Amniotic stem cell (primary cell): ENCODE measurements at regions not wholly inside any gene's neighbourhood (a gene's known extent, or its start where the extent isn't known, plus 50 kb on each side); places are given as distances from the start of the nearest gene placed in this dataset.

Experiments
- DNase-seq: peaks from one replicate; lab custom pipeline; 2025; lab: John Stamatoyannopoulos, UW

GRCh38 chr1:29838738-29839320 lies 602.5 kb downstream of the PTPRU start:
- DNase-seq, result no peak

DNA sequence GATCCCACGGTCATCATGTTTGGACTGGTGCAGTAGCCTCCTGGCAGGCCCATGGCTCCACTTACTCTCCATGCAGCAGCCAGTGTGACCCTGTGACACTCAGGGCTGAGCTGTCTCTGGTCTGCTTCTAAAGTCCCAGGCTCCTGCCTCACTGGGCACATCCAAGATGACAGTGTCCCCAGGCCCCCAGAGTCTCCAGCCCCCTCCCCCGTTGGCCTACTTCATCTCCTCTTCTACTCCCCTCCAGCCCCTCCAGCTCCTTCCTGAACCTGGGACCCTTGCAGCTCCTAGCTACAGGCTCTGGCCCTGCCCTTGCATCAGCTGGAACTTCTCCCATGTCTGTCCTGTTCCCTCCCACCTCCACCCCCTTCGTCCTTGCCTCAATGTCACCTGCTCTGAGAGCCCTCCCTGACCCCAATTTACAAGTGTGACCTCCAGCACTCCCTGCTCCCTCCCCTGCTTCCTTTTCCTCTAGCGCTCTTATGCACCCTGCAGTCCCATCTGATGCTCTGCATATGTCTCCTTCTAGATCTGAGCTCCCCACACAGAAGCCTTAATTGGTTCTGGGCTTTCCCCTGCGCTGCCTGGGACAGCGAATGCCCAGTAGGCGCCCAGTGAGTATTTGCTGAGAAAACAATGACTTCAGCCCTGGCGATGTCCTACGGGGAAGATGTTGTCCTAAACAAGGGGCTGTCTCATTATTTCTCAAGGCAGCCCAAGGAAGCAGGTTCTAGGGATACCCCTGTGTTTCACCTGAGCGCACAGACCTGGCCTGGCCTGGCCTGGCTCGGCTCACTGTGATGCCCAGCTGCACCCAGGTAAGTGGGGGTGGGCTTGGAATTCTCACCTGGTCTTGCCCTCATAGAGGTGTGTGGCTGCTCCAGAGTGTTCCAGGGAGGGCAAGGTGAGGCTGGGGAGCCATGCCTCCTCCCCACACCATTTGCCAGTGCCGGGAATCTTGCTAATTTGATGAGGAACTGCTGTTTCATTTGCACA lies 600.6 kb downstream of the PTPRU start:
- no peak for DNase-seq

GRCh38 chr1:29835874-29836273 lies 599.6 kb downstream of the PTPRU start:
- DNase-seq, result no peak

- DNase-seq, result no peak
Observed at GRCh38 chr1:29835406-29835805, 599.1 kb downstream of the PTPRU start.

GRCh38 chr1:29833581-29833980 lies 597.3 kb downstream of the PTPRU start:
- no peak for DNase-seq

DNA sequence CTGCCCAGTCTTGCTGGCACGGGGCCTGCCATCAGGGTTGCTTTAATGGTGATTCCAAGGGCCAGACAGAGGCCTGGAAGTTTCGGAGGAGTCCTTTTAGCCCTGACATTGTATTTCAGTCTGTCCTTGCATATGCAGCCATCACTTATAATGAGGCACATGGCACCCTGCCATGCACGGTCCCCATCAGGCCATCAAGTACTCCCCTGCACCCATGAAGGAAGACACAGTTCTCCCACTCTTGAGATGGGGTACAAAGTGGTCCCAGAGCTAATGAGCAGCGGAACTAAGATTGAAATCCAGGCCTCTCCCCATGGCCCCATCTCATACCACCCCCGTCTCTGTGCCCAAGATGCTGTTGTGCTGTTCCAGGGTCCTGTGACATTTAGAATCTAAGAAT lies 596.6 kb downstream of the PTPRU start:
- no peak for DNase-seq

DNA sequence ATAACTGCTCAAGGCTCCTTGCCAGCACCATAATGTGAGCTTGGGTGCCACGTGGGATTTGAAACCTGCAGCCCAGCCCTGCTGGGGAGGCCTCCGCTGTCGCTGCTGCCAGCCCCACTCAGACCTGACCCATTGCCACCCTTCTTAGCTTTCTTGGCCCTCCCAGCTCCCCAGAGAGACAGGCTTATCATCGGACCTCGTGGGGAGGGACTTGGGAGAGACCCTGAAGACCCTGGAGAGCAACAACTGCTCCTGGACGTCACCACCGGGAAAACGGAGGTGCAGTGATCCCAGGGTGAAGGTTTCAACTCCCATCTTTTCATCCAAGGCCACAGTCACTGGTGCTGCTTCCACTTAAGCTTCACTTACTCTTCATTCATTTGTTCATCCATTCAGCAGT lies 596.1 kb downstream of the PTPRU start:
- no peak for DNase-seq

GRCh38 chr1:29831500-29832117 lies 595.3 kb downstream of the PTPRU start:
- DNase-seq, result no peak

- no peak for DNase-seq
Observed at GRCh38 chr1:29830916-29831315, 594.6 kb downstream of the PTPRU start.

- no peak for DNase-seq
Observed at GRCh38 chr1:29830383-29830782, 594.1 kb downstream of the PTPRU start.

GRCh38 chr1:29829448-29830344 lies 593.4 kb downstream of the PTPRU start:
- DNase-seq, result no peak

GRCh38 chr1:29828526-29829447 lies 592.5 kb downstream of the PTPRU start:
- DNase-seq, result no peak

DNA sequence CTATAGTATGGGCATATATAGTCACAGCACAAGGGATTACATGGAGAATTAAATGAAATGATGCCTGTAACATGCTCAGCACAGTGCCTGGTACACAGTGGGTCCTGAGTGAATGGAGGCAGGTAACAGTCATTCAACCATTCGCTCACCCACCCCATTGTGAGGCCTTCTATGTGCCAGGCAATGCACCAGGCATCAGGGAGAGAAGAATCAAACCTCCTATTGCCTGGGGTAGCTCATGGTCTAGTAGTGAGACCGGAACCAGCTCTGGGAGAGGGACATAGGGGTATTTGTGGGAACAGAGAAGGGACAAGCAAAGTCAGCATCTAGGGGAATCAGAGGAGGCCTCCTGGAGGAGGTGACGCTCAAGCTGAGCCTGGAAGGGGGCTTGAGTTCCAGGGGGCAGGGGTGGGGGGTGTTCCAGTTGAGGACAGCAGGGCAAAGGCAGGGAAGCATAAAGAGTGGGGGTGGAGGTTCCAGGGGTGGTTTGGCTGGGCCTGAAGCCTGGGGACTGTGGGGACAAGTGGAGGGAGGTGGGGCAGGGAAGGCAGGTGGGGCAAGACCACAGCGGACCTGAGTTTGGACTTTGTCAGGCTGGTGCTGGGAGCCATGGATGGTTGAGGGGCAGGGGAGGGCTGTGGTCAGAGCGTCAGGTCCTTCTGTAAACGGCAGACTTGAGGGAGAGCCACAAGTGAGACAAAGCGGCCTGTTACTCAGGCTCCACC lies 591.6 kb downstream of the PTPRU start:
- DNase-seq, result no peak

GRCh38 chr1:29827237-29827750 lies 591.0 kb downstream of the PTPRU start:
- DNase-seq, result no peak

DNA sequence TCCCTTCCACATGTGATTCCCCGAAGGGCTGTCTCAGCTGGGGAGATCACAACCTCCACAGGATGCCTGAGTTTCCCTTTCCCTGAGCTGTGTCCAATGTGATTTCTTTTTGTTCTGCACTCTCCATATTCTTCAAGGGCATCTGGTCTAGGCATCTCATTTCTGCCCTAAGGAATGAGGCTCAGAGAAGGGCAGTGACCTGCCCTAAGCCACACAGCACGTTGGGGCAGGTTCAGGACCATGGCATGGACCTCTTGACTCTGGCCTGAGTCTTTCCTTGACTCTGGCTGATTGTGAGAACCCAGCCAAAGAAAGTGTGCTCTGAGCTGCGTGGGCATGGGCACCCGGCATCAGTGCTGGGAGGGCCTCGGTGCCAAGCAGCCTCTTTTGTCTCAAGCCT lies 590.3 kb downstream of the PTPRU start:
- DNase-seq, result no peak

DNA sequence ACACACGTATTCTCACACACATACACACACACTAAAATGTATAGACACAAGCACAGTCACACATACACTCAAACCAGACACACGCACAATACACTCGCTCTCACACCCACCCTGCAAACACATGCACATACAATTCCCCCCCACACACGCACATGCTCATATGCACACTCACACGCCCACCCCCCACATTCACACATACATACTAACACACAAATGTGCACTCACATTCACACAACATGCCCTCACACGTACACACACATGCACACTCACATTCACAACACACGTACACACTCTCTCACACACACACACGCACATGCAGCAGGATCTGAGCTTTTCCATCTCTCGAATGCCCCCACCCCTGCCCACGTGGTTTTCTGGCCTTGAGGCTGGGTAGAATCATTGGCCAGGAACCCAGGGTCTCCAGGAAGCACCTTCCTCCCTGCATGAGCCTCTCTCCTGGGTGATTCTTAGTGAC lies 589.7 kb downstream of the PTPRU start:
- DNase-seq, result no peak

GRCh38 chr1:29825274-29825940 lies 589.1 kb downstream of the PTPRU start:
- no peak for DNase-seq

DNA sequence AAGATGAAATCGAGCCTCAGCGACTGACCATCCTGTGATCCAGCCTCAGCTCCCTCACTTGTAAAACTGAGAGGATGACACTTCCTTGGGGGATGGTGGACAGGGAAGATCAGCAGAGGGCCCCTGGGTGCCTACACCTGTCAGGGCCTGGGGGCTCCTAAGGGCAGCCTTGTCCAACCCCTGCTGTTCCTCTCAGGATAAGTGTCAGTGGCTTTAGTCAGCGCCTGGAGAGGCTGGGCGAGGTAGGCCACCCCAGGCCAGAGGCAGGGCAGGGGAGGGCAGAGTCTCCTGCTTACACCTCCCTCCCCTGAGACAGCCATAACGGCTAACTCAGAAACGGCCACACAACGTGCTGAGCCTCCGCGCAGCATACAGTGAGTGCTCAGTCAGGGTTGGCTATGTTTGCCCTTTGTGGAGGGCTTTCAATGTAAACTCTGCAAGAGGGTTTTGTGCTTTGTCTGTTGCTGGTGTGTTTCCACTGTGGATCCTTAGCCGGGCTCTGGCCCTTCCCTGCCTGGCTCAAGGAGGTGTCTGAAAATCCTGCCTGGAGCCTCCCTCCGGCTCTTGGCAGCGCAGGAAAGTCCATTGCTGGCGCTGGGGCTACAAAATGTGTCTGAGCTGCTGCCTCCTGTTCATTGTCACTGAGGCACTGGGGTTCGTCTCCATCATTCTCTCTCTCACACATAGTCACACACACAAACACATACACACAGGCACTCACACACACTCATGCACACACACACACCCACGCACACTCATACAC lies 588.4 kb downstream of the PTPRU start:
- no peak for DNase-seq
